T-cell (primary cell): ENCODE measurements at regions not wholly inside any gene's neighbourhood (a gene's known extent, or its start where the extent isn't known, plus 50 kb on each side); places are given as distances from the start of the nearest gene placed in this dataset.

Experiments used
- ATAC-seq, 4 experiments: fragments of 200-7000 bp in 3 of 4; fragments of 150-1000 bp in 1 of 4; cut with Tn5 transposase; replicated peaks in 1 of 4; 1 replicate in 3 of 4; 2 replicates in 1 of 4; pipeline ENCODE4 v1.10.0; 2021; ENCODE audit warnings: moderate library complexity in 3 of 4, mild to moderate bottlenecking in 2 of 4, moderate number of reproducible peaks in 1 of 4
- CTCF ChIA-PET, 2 donors: fragments of 300-600 bp; sonication (Branson Sonifier 250); formaldehyde crosslinking; loops; one replicate each; lab custom pipeline; 2022; ENCODE audit warnings: antibody characterized with exemption in 2 of 2; lab: Charles Lee
- POLR2A ChIA-PET, 2 donors: fragments of 300-600 bp; sonication (Branson Sonifier 250); formaldehyde crosslinking; loops; one replicate each; lab custom pipeline; 2022; ENCODE audit warnings: antibody characterized with exemption in 2 of 2; lab: Charles Lee
- DNase-seq, 35 experiments: peaks; one replicate each; pipeline versions ENCODE4 v3.0.0 to v3.0.0-alpha.2; 2013 to 2023
- H3K27ac ChIP-seq: one replicate; pipeline ENCODE4 v1.5.1; 2013; ENCODE audit warnings: low read length
- H3K27me3 ChIP-seq, 2 experiments: replicated peaks in 1 of 2; 1 replicate in 1 of 2; 2 replicates in 1 of 2; pipeline versions ENCODE4 v1.6.1 to v1.7.0; 2013; ENCODE audit warnings: low read length in 1 of 2, mixed read lengths in 1 of 2; ENCODE audit not compliant: control insufficient read depth in 2 of 2, insufficient read depth in 2 of 2; ENCODE audit errors: extremely low read depth in 1 of 2
- H3K36me3 ChIP-seq, 2 donors: 1 replicate in 1 of 2; 2 replicates in 1 of 2; pipeline versions ENCODE4 v1.6.1 to v1.7.0; 2013; ENCODE audit warnings: low read length in 1 of 2; ENCODE audit not compliant: control insufficient read depth in 2 of 2, insufficient read depth in 1 of 2; ENCODE audit errors: extremely low read depth in 1 of 2
- H3K4me1 ChIP-seq, 2 experiments: 1 replicate in 1 of 2; 2 replicates in 1 of 2; pipeline versions ENCODE4 v1.6.1 to v1.7.0; 2013; ENCODE audit warnings: low read length in 2 of 2, mixed read lengths in 1 of 2; ENCODE audit not compliant: insufficient read depth in 2 of 2, control insufficient read depth in 1 of 2; ENCODE audit errors: extremely low read depth in 1 of 2
- H3K4me3 ChIP-seq, 2 donors: 1 replicate in 1 of 2; 2 replicates in 1 of 2; pipeline versions ENCODE4 v1.5.1 to v1.7.0; 2013; ENCODE audit warnings: mild to moderate bottlenecking in 2 of 2, low read length in 1 of 2, moderate library complexity in 1 of 2; ENCODE audit not compliant: control insufficient read depth in 1 of 2; ENCODE audit errors: extremely low read depth in 1 of 2
- H3K9me3 ChIP-seq: 2 replicates; pipeline ENCODE4 v1.7.0; 2013
- H3K27ac Mint-ChIP-seq, 2 donors: one replicate each; pipeline ENCODE4 v1.8.0; 2020 to 2021; ENCODE audit warnings: mild to moderate bottlenecking in 2 of 2, mixed read lengths in 2 of 2
- H3K27me3 Mint-ChIP-seq, 2 donors: one replicate each; pipeline ENCODE4 v1.8.0; 2021 to 2022; ENCODE audit warnings: mixed read lengths in 2 of 2
- H3K36me3 Mint-ChIP-seq: one replicate; pipeline ENCODE4 v1.8.0; 2021; ENCODE audit warnings: mixed read lengths
- H3K4me1 Mint-ChIP-seq, 3 donors: one replicate each; pipeline ENCODE4 v1.8.0; 2020 to 2022; ENCODE audit warnings: mixed read lengths in 3 of 3, mild to moderate bottlenecking in 1 of 3
- H3K4me3 Mint-ChIP-seq, 3 donors: one replicate each; pipeline ENCODE4 v1.8.0; 2020 to 2022; ENCODE audit warnings: mild to moderate bottlenecking in 3 of 3, mixed read lengths in 3 of 3, moderate library complexity in 3 of 3
- H3K9me3 Mint-ChIP-seq, 3 donors: one replicate each; pipeline ENCODE4 v1.8.0; 2020 to 2022; ENCODE audit warnings: mixed read lengths in 3 of 3
- WGBS: methylation state at CpG from one replicate; pipeline ENCODE4 v1.1.5; 2013; ENCODE audit warnings: missing lambda C conversion rate; ENCODE audit not compliant: insufficient coverage; 5-methylcytosine and 5-hydroxymethylcytosine counted together

GRCh38 chr10:45198486-45199204, 116.8 kb downstream of the OR13A1 start:
- no peak for ATAC-seq

GRCh38 chr10:45199205-45199740, 116.1 kb downstream of the OR13A1 start:
- no peaks in the 10 kb centered on the region for H3K9me3 ChIP-seq
- POLR2A ChIA-PET, result no interaction called here
- CTCF ChIA-PET, result interaction anchor here in 1 of 2 donors (0.6 kb wide), 1 partner anchor 53 kb away, joined by 6 read pairs; no protein-coding TSS in a partner anchor
- 88% methylated on average over 28 of the region's 28 CpGs for WGBS
- H3K36me3 Mint-ChIP-seq, result no peaks in the 10 kb centered on the region
- DNase-seq (no peak), ATAC-seq (no peak)
- H3K4me1 ChIP-seq, result no peaks in the 10 kb centered on the region
- no peak overlapping the region for H3K27ac Mint-ChIP-seq
- H3K4me1 Mint-ChIP-seq, result no peaks in the 10 kb centered on the region
- no peak overlapping the region for H3K4me3 ChIP-seq
- H3K27ac ChIP-seq, result no peak overlapping the region
- H3K9me3 Mint-ChIP-seq, result no peaks in the 10 kb centered on the region
- H3K27me3 ChIP-seq, result peaks cover 0 to 9% of the 10 kb centered on the region in 2 experiments
- no peak overlapping the region for H3K4me3 Mint-ChIP-seq
- peaks cover 4 to 11% of the 10 kb centered on the region in 2 donors for H3K27me3 Mint-ChIP-seq
- no peaks in the 10 kb centered on the region for H3K36me3 ChIP-seq

More at GRCh38 chr10:45198486-45199204, 116.8 kb downstream of the OR13A1 start:
- peaks cover 0 to 9% of the 10 kb centered on the region in 2 experiments for H3K27me3 ChIP-seq
- no peak overlapping the region for H3K4me3 Mint-ChIP-seq
- H3K4me3 ChIP-seq, result no peak overlapping the region
- H3K9me3 Mint-ChIP-seq, result no peaks in the 10 kb centered on the region
- POLR2A ChIA-PET, result no interaction called here
- no peaks in the 10 kb centered on the region for H3K4me1 Mint-ChIP-seq
- no peak for DNase-seq
- no peak overlapping the region for H3K27ac ChIP-seq
- no peaks in the 10 kb centered on the region for H3K36me3 ChIP-seq
- H3K27ac Mint-ChIP-seq, result no peak overlapping the region
- no peaks in the 10 kb centered on the region for H3K36me3 Mint-ChIP-seq
- CTCF ChIA-PET, result no interaction called here
- H3K9me3 ChIP-seq, result no peaks in the 10 kb centered on the region
- H3K4me1 ChIP-seq, result no peaks in the 10 kb centered on the region
- peaks cover 0 to 7% of the 10 kb centered on the region in 2 donors for H3K27me3 Mint-ChIP-seq
- WGBS, result 89% methylated on average over 49 of the region's 50 CpGs

GRCh38 chr10:45201271-45201670, 114.1 kb downstream of the OR13A1 start:
- Mint-ChIP-seq H3K27ac (no peak overlapping the region), H3K27me3 (peaks cover 5 to 13% of the 10 kb centered on the region in 2 donors), H3K4me1 (no peaks in the 10 kb centered on the region), H3K36me3 (no peaks in the 10 kb centered on the region), H3K4me3 (no peak overlapping the region), H3K9me3 (no peaks in the 10 kb centered on the region)
- Histone ChIP-seq H3K27ac (no peak overlapping the region), H3K9me3 (no peaks in the 10 kb centered on the region), H3K4me3 (no peak overlapping the region), H3K4me1 (no peaks in the 10 kb centered on the region), H3K27me3 (peaks cover 0 to 16% of the 10 kb centered on the region in 2 experiments), H3K36me3 (no peaks in the 10 kb centered on the region)
- CTCF ChIA-PET, result no interaction called here
- POLR2A ChIA-PET, result interaction anchor here in 1 of 2 donors (0.7 kb wide), 1 partner anchor 19 kb away, joined by 4 read pairs; no protein-coding TSS in a partner anchor
- DNase-seq (no peak), ATAC-seq (no peak)
- 80% methylated on average over 2 of the region's 6 CpGs for WGBS

- H3K4me1 ChIP-seq, result no peaks in the 10 kb centered on the region
- ATAC-seq (no peak), DNase-seq (no peak)
- peaks cover 0 to 16% of the 10 kb centered on the region in 2 experiments for H3K27me3 ChIP-seq
- ChIA-PET POLR2A (no interaction called here), CTCF (no interaction called here)
- H3K9me3 ChIP-seq, result no peaks in the 10 kb centered on the region
- WGBS, result no CpG with 5 or more reads among the region's 4 CpGs
- H3K36me3 Mint-ChIP-seq, result no peaks in the 10 kb centered on the region
- H3K4me3 Mint-ChIP-seq, result no peak overlapping the region
- H3K27ac Mint-ChIP-seq, result no peak overlapping the region
- H3K27me3 Mint-ChIP-seq, result peaks cover 10 to 15% of the 10 kb centered on the region in 2 donors
- H3K9me3 Mint-ChIP-seq, result no peaks in the 10 kb centered on the region
- H3K27ac ChIP-seq, result no peak overlapping the region
- no peak overlapping the region for H3K4me3 ChIP-seq
- no peaks in the 10 kb centered on the region for H3K4me1 Mint-ChIP-seq
- no peaks in the 10 kb centered on the region for H3K36me3 ChIP-seq
These were observed 113.2 kb downstream of the OR13A1 start for GRCh38 chr10:45202242-45202641.

GRCh38 chr10:45204954-45205775, 110.2 kb downstream of the OR13A1 start:
- H3K9me3 ChIP-seq, result no peaks in the 10 kb centered on the region
- Mint-ChIP-seq H3K27me3 (peaks cover 23 to 33% of the 10 kb centered on the region in 2 donors), H3K4me3 (no peak overlapping the region), H3K27ac (no peak overlapping the region), H3K9me3 (peaks cover 0 to 9% (median 3%) of the 10 kb centered on the region in 3 donors), H3K36me3 (no peaks in the 10 kb centered on the region), H3K4me1 (no peaks in the 10 kb centered on the region)
- ChIA-PET CTCF (no interaction called here), POLR2A (no interaction called here)
- no peaks in the 10 kb centered on the region for H3K4me1 ChIP-seq
- WGBS, result 87% methylated on average over 22 of the region's 30 CpGs
- H3K27ac ChIP-seq, result no peak overlapping the region
- H3K27me3 ChIP-seq, result peaks cover 0 to 7% of the 10 kb centered on the region in 2 experiments
- DNase-seq (no peak), ATAC-seq (no peak)
- no peak overlapping the region for H3K4me3 ChIP-seq
- H3K36me3 ChIP-seq, result no peaks in the 10 kb centered on the region

GRCh38 chr10:45209888-45210287, 105.5 kb downstream of the OR13A1 start:
- no peaks in the 10 kb centered on the region for H3K36me3 Mint-ChIP-seq
- ChIA-PET POLR2A (no interaction called here), CTCF (no interaction called here)
- Histone ChIP-seq H3K27me3 (peaks cover 0 to 6% of the 10 kb centered on the region in 2 experiments), H3K36me3 (no peaks in the 10 kb centered on the region), H3K4me3 (no peak overlapping the region), H3K27ac (no peak overlapping the region), H3K4me1 (no peaks in the 10 kb centered on the region), H3K9me3 (no peaks in the 10 kb centered on the region)
- no peak overlapping the region for H3K4me3 Mint-ChIP-seq
- peaks cover 17 to 20% of the 10 kb centered on the region in 2 donors for H3K27me3 Mint-ChIP-seq
- no peak for ATAC-seq
- DNase-seq, result no peak
- WGBS, result 100% methylated on average over 1 of the region's 2 CpGs
- no peaks in the 10 kb centered on the region for H3K4me1 Mint-ChIP-seq
- no peak overlapping the region for H3K27ac Mint-ChIP-seq
- peaks cover 0 to 9% (median 3%) of the 10 kb centered on the region in 3 donors for H3K9me3 Mint-ChIP-seq
